ENCODE measurements at regions not wholly inside any gene's neighbourhood (a gene's known extent, or its start where the extent isn't known, plus 50 kb on each side); places are given as distances from the start of the nearest gene placed in this dataset.

DNA sequence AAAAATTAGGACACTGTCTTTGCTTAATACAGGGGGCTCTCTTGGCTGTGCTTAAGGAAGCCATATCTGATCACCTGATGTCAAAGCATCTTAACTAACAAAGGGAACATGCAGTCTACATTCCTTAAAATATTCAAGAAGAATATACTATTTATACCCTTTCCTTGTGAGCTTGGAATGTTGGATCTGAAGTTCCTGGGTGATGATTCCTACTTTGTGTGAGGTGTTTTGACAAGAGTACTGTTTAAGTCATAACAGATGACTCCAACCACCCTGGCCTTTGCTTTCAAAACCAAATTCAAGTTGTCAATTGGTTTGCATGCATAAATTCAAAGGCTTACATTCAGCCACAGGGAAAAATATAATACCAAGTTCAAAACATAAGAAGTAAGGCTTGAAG, 862.7 kb upstream of the SEMA6D start:
- ChIA-PET CTCF (no interaction called here), POLR2A (no interaction called here)
- intact Hi-C loops (cut with micrococcal nuclease) = no loop called here
- Histone ChIP-seq H3K79me2 (ENCODE audit: control insufficient read depth, insufficient read depth, low read length) (no peaks in the 10 kb centered on the region), H3K4me3 (ENCODE audit: control extremely low read depth in 1 of 5, extremely low read depth in 1 of 5, insufficient read depth in 1 of 5, low read depth in 2 of 5, low read length in 4 of 5) (no peak overlapping the region), H3K9ac (ENCODE audit: low read length) (no peak overlapping the region), H4K20me1 (ENCODE audit: control insufficient read depth, insufficient read depth, low read length, poor library complexity, severe bottlenecking) (no peaks in the 10 kb centered on the region), H3K9me3 (ENCODE audit: control extremely low read depth in 1 of 3, control insufficient read depth in 2 of 3, insufficient read depth in 1 of 3, low read length in 2 of 3) (no peaks in the 10 kb centered on the region), H3K36me3 (replicated peaks in 1 of 2; ENCODE audit: control extremely low read depth in 1 of 2, control insufficient read depth in 1 of 2, extremely low read depth in 1 of 2, insufficient read depth in 2 of 2, low read length in 1 of 2) (no peaks in the 10 kb centered on the region), H3K4me1 (ENCODE audit: control insufficient read depth in 2 of 2, insufficient read depth in 2 of 2, low read length in 2 of 2) (no peaks in the 10 kb centered on the region), H3K4me2 (replicated peaks; ENCODE audit: low read depth, low read length, poor library complexity, severe bottlenecking) (no peak overlapping the region), H3K27me3 (replicated peaks in 1 of 4; ENCODE audit: control extremely low read depth in 1 of 4, control insufficient read depth in 3 of 4, insufficient read depth in 4 of 4, low read length in 3 of 4) (no peaks in the 10 kb centered on the region), H3K27ac (ENCODE audit: low read length in 2 of 2) (no peak overlapping the region), H2AFZ (ENCODE audit: insufficient read depth, low read depth, low read length, poor library complexity, severe bottlenecking) (no peak overlapping the region)
- ATAC-seq (ENCODE audit: low read depth) (no peak), DNase-seq (no peak)
- Mint-ChIP-seq H3K4me1 (no peaks in the 10 kb centered on the region), H3K4me3 (no peak overlapping the region), H3K9me3 (ENCODE audit: insufficient read depth) (peaks cover 2% of the 10 kb centered on the region), H3K27me3 (no peaks in the 10 kb centered on the region), H3K27ac (no peak overlapping the region)
- TF ChIP-seq CTCF (IDR thresholded peaks at IDR 0.05) (no peak), EZH2 (IDR thresholded peaks at IDR 0.05; ENCODE audit: borderline replicate concordance, insufficient read depth, low read depth, low read length, poor library complexity, severe bottlenecking) (no peak)

DNA sequence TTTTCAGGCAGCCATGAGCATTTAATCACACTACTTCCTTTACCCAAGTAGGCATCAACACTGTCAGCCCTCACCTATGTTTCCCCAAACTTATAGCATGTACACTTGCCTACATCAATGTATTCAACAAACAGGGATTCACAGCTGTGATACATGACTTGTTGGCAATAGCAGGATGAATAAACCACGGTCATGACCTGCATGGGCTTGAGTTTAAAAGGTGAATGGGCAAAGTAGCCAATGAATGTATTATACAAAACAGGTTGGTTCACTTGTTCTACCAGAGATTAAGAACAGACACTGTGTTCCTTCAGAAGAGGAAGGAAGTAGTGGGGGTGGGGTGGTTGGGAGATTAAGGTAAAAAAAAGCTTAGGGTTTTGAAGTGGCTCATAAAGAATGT, 861.9 kb upstream of the SEMA6D start:
- Histone ChIP-seq H4K20me1 (ENCODE audit: control insufficient read depth, insufficient read depth, low read length, poor library complexity, severe bottlenecking) (no peaks in the 10 kb centered on the region), H2AFZ (ENCODE audit: insufficient read depth, low read depth, low read length, poor library complexity, severe bottlenecking) (no peak overlapping the region), H3K79me2 (ENCODE audit: control insufficient read depth, insufficient read depth, low read length) (no peaks in the 10 kb centered on the region), H3K9me3 (ENCODE audit: control extremely low read depth in 1 of 3, control insufficient read depth in 2 of 3, insufficient read depth in 1 of 3, low read length in 2 of 3) (no peaks in the 10 kb centered on the region), H3K36me3 (replicated peaks in 1 of 2; ENCODE audit: control extremely low read depth in 1 of 2, control insufficient read depth in 1 of 2, extremely low read depth in 1 of 2, insufficient read depth in 2 of 2, low read length in 1 of 2) (no peaks in the 10 kb centered on the region), H3K27me3 (replicated peaks in 1 of 4; ENCODE audit: control extremely low read depth in 1 of 4, control insufficient read depth in 3 of 4, insufficient read depth in 4 of 4, low read length in 3 of 4) (no peaks in the 10 kb centered on the region), H3K4me1 (ENCODE audit: control insufficient read depth in 2 of 2, insufficient read depth in 2 of 2, low read length in 2 of 2) (no peaks in the 10 kb centered on the region), H3K9ac (ENCODE audit: low read length) (no peak overlapping the region), H3K4me3 (ENCODE audit: control extremely low read depth in 1 of 5, extremely low read depth in 1 of 5, insufficient read depth in 1 of 5, low read depth in 2 of 5, low read length in 4 of 5) (no peak overlapping the region), H3K4me2 (replicated peaks; ENCODE audit: low read depth, low read length, poor library complexity, severe bottlenecking) (no peak overlapping the region), H3K27ac (ENCODE audit: low read length in 2 of 2) (no peak overlapping the region)
- Mint-ChIP-seq H3K27ac (no peak overlapping the region), H3K27me3 (no peaks in the 10 kb centered on the region), H3K4me1 (no peaks in the 10 kb centered on the region), H3K9me3 (ENCODE audit: insufficient read depth) (peaks cover 3% of the 10 kb centered on the region), H3K4me3 (no peak overlapping the region)
- WGBS (ENCODE audit: insufficient coverage) = 33% methylated on average over 1 of the region's 1 CpG
- TF ChIP-seq CTCF (IDR thresholded peaks at IDR 0.05) (no peak), EZH2 (IDR thresholded peaks at IDR 0.05; ENCODE audit: borderline replicate concordance, insufficient read depth, low read depth, low read length, poor library complexity, severe bottlenecking) (no peak)
- ATAC-seq (ENCODE audit: low read depth) (no peak), DNase-seq (no peak)
- CTCF ChIA-PET = no interaction called here
- intact Hi-C loops (cut with micrococcal nuclease) = no loop called here
- POLR2A ChIA-PET = interaction anchor here (0.6 kb wide), 1 partner anchor 38 kb away, joined by 4 read pairs; no protein-coding TSS in a partner anchor

Measured in B cell (primary cell).